ENCODE measurements at regions not wholly inside any gene's neighbourhood (a gene's known extent, or its start where the extent isn't known, plus 50 kb on each side); places are given as distances from the start of the nearest gene placed in this dataset.

GRCh38 chr1:47505267-47505666 is 67.4 kb downstream of the FOXD2 start (continued):
- TF ChIP-seq ZNF462 (CRISPR knock-in tag; IDR thresholded peaks at IDR 0.05), result no peak
- no peak for TF ChIP-seq REST (IDR thresholded peaks at IDR 0.05; ENCODE audit: unreplicated experiment)
- TF ChIP-seq EZH2 (IDR thresholded peaks at IDR 0.05; ENCODE audit: low read depth, unreplicated experiment), result no peak
- TF ChIP-seq ZNF114 (CRISPR knock-in tag; IDR thresholded peaks at IDR 0.05), result no peak
- TF ChIP-seq POLR2AphosphoS5 (IDR thresholded peaks at IDR 0.05; ENCODE audit: low read depth), result no peak
- no peak for TF ChIP-seq JUNB (IDR thresholded peaks at IDR 0.05; ENCODE audit: unreplicated experiment)
- no peak for TF ChIP-seq NANOG (IDR thresholded peaks at IDR 0.05; ENCODE audit: borderline replicate concordance)
- no peak for TF ChIP-seq EZH2phosphoT487 (IDR thresholded peaks at IDR 0.05; ENCODE audit: unreplicated experiment)
